ENCODE measurements at regions not wholly inside any gene's neighbourhood (a gene's known extent, or its start where the extent isn't known, plus 50 kb on each side); places are given as distances from the start of the nearest gene placed in this dataset.

- DNase-seq (ENCODE audit: low read depth) = no peak
- no peak overlapping the region for H3K4me3 ChIP-seq (ENCODE audit: low read depth, low read length)
- no peak for TF ChIP-seq CTCF (conservative IDR thresholded peaks at IDR 0.05; ENCODE audit: low read depth, low read length)
These were observed 508.9 kb downstream of the CDH26 start for GRCh38 chr20:60467078-60467477.

DNA sequence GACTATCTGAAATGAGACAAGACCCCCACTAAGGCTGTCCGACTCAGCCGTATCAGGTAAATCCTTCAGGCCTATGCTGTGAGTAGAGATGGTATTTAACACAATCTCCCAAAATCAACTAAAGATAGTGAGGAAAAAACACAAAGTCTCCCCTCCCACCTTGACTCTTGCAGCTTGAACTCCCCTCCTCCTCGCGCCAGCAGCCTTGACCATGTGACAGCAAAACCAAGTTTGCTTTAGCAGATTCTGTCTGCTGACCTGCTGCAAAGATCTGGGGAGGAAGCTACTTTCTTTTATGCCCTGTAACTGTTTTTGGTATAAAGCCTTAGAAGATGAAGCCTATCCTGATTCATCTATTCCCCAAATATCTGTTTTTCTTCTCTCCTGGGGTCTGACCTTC is 509.5 kb downstream of the CDH26 start:
- DNase-seq (ENCODE audit: low read depth) = no peak
- H3K4me3 ChIP-seq (ENCODE audit: low read depth, low read length) = no peak overlapping the region
- TF ChIP-seq CTCF (conservative IDR thresholded peaks at IDR 0.05; ENCODE audit: low read depth, low read length) = no peak

- H3K4me3 ChIP-seq (ENCODE audit: low read depth, low read length) = no peak overlapping the region
- no peak for TF ChIP-seq CTCF (conservative IDR thresholded peaks at IDR 0.05; ENCODE audit: low read depth, low read length)
- no peak for DNase-seq (ENCODE audit: low read depth)
These were observed 511.6 kb downstream of the CDH26 start for GRCh38 chr20:60469829-60470228.

DNA sequence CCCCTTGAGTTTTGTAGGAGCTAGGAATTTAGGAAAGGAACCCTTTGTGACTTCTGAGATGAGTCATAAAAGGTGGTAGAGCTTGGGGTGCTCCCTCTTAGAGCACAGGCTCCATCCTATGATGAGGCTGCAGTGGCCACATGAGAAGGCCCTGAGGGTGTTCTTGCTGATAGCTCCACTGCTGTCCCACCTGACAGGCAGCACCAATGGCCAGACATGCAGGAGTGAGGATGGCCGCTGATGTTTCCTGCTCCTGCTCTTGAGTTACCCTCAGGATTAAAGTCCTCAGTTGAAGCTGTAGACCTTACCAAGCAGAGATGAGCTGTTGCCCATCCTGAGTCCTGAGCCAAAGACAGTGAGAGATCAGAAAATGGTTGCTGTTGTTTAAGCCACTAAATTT is 512.1 kb downstream of the CDH26 start:
- H3K4me3 ChIP-seq (ENCODE audit: low read depth, low read length) = no peak overlapping the region
- DNase-seq (ENCODE audit: low read depth) = no peak
- no peak for TF ChIP-seq CTCF (conservative IDR thresholded peaks at IDR 0.05; ENCODE audit: low read depth, low read length)

- DNase-seq (ENCODE audit: low read depth) = no peak
- TF ChIP-seq CTCF (conservative IDR thresholded peaks at IDR 0.05; ENCODE audit: low read depth, low read length) = no peak
- H3K4me3 ChIP-seq (ENCODE audit: low read depth, low read length) = no peak overlapping the region
These were observed 515.0 kb downstream of the CDH26 start for GRCh38 chr20:60473211-60473610.

DNA sequence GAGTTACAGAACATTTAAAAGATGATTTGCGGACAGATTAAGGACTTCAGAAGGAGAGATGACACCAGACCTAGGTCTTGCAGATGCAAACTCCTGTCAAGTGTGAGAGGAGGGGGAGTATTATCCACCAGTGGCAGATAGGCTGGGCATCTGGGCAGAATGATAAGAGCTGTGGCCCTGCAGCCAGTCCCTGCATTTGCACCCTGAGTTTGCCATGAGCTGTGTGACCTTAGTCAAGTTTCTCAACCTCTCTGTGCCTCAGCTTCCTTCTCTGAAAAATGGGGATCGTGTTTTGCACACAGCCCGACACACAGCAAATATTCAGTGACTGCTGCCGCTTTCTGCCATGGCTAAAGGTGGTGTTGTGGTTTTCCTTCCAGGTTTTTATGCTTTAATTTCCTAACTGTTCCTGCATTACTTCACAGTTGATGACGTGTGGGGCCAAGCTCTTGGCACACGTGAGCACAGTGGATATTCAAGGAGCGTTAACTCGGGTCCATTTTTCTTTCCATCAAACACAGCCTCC is 516.2 kb downstream of the CDH26 start:
- no peak overlapping the region for H3K4me3 ChIP-seq (ENCODE audit: low read depth, low read length)
- no peak for DNase-seq (ENCODE audit: low read depth)
- no peak for TF ChIP-seq CTCF (conservative IDR thresholded peaks at IDR 0.05; ENCODE audit: low read depth, low read length)

- no peak for DNase-seq (ENCODE audit: low read depth)
- no peak for TF ChIP-seq CTCF (conservative IDR thresholded peaks at IDR 0.05; ENCODE audit: low read depth, low read length)
- no peak overlapping the region for H3K4me3 ChIP-seq (ENCODE audit: low read depth, low read length)
These were observed 517.8 kb downstream of the CDH26 start for GRCh38 chr20:60476045-60476444.

Measured in choroid plexus epithelial cell (primary cell).